ENCODE measurements at regions not wholly inside any gene's neighbourhood (a gene's known extent, or its start where the extent isn't known, plus 50 kb on each side); places are given as distances from the start of the nearest gene placed in this dataset.

GRCh38 chr16:60553090-60553757 lies 1483.0 kb downstream of the CDH8 start:
- TF ChIP-seq, protein P1, sequence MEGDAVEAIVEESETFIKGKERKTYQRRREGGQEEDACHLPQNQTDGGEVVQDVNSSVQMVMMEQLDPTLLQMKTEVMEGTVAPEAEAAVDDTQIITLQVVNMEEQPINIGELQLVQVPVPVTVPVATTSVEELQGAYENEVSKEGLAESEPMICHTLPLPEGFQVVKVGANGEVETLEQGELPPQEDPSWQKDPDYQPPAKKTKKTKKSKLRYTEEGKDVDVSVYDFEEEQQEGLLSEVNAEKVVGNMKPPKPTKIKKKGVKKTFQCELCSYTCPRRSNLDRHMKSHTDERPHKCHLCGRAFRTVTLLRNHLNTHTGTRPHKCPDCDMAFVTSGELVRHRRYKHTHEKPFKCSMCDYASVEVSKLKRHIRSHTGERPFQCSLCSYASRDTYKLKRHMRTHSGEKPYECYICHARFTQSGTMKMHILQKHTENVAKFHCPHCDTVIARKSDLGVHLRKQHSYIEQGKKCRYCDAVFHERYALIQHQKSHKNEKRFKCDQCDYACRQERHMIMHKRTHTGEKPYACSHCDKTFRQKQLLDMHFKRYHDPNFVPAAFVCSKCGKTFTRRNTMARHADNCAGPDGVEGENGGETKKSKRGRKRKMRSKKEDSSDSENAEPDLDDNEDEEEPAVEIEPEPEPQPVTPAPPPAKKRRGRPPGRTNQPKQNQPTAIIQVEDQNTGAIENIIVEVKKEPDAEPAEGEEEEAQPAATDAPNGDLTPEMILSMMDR (conservative IDR thresholded peaks at IDR 0.05; ENCODE audit: low read depth, low read length) = no peak
- TF ChIP-seq EZH2 (IDR thresholded peaks at IDR 0.05; ENCODE audit: low read length, unreplicated experiment) = no peak

All from PC-3 (cell line).